Epithelial cell of prostate (primary cell): ENCODE measurements at regions not wholly inside any gene's neighbourhood (a gene's known extent, or its start where the extent isn't known, plus 50 kb on each side); places are given as distances from the start of the nearest gene placed in this dataset.

Experiments used
- DNase-seq: peaks from one replicate; pipeline ENCODE4 v3.0.0-alpha.2; 2011; ENCODE audit warnings: low read depth, low spot score
- H3K27ac ChIP-seq: fragments of 450-650 bp; 2 replicates; pipeline ENCODE4 v1.5.1; 2017; ENCODE audit warnings: mild to moderate bottlenecking

- H3K27ac ChIP-seq = peak overlapping the region; percentile 24
- DNase-seq = peak; percentile 14
Observed at GRCh38 chr10:118472415-118473304, 122.8 kb downstream of the PRLHR start.

DNA sequence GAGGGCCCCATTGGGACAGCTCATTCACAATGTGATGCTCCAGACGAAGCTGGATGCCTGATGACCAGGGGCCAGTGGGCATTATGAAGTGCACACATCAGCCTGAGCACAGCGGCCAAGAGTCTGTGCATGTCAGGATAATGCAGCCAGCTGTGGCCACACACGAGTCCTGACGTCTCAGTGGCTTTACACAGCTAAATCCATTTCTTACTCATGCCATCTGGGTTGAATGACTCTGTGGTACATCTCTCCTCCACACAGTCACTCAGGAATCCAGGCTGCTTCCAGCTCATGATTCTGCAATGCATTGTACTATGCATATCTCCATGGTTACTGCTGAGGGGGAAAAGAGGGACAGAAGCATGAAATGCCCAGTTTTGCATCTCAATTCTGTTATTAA lies 123.6 kb downstream of the PRLHR start:
- peak overlapping the region; percentile 24 for H3K27ac ChIP-seq

DNA sequence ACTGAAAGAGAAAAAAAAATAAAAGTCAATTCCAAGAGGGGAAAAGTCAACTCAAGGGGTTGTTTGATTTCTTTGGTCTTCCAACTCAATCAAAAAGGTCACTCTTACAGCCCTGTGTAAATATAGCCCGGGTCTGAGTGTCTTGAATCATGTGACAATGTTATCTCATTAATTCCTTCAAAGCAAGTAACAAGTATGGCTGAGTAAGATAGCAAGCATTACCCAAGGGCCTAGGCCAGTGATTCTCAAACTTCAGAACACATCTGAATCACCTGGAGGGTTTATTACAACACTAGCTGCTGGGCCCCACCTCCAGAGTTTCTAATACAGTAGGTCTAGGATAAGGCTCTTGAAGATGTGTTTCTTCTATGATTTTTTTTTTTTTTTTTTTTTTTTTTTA lies 125.0 kb downstream of the PRLHR start:
- no peak for DNase-seq
- no peak overlapping the region for H3K27ac ChIP-seq

More for the DNA sequence above, 123.6 kb downstream of the PRLHR start:
- peak; percentile 49 for DNase-seq

GRCh38 chr10:118467200-118467599 lies 125.1 kb upstream of the FAM204A start:
- no peak for DNase-seq
- no peak overlapping the region for H3K27ac ChIP-seq

- H3K27ac ChIP-seq = no peak overlapping the region
- DNase-seq = no peak
Observed at GRCh38 chr10:118465300-118465874, 123.3 kb upstream of the FAM204A start.

GRCh38 chr10:118463740-118464139 lies 121.6 kb upstream of the FAM204A start:
- no peak for DNase-seq
- H3K27ac ChIP-seq = no peak overlapping the region

GRCh38 chr10:118462401-118462800 lies 120.3 kb upstream of the FAM204A start:
- no peak overlapping the region for H3K27ac ChIP-seq
- no peak for DNase-seq

- no peak for DNase-seq
Observed at GRCh38 chr10:118459642-118460193, 117.6 kb upstream of the FAM204A start.

GRCh38 chr10:118458957-118459641 lies 117.0 kb upstream of the FAM204A start:
- no peak for DNase-seq
- no peak overlapping the region for H3K27ac ChIP-seq

More at GRCh38 chr10:118459642-118460193, 117.6 kb upstream of the FAM204A start:
- H3K27ac ChIP-seq = no peak overlapping the region

DNA sequence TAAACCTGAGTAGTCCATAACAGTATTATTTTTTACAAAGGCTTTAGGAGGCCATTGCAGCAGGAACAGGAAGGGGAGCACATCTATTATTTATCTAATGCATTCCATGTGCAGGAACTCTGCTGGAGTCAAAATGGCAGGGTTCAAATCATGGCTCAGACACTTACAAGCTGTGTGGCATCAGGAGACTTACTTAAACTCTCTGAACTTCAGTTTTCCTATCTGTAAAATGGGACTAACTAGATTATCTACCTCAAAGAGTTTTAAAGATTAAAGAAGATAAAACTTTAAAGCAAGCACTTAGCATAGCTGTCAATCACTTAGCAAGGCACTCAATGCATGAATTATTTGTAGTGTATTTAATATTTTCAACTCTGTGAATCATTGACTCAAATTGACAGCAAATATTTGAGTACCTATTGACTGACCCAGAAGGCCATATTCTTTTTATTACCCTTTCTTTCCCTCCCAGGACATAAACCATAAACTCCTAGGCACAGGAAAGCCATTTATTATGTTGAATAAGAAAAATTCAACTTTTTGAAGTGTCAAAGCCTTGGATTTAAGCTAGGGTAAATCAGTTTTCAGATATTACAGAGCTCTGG lies 115.8 kb upstream of the FAM204A start:
- H3K27ac ChIP-seq = no peak overlapping the region
- no peak for DNase-seq

DNA sequence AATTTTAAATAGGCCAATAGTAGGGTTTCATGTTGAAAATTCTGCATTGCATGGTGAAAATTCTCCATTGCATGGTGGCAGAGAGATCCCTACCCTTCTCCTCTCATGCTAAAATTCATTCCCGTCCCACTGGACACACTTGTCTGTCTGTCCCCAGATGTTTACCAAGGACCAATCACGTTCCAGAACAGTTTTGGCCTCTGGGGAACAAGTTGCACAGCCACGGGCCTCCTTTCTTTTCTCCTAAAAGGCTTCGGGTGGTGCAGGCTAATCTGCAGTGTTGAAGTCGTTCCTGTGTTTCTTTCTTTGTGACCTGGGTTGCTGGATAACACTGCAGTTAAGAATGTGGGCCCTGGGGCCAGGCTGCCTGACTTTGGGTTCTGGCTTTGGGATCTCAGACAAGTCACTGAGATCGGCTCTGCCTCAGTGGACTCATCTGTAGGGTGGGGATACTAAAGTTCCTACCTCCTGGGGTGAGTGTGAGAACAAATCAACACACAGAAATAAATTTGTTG lies 113.1 kb upstream of the FAM204A start:
- H3K27ac ChIP-seq = no peak overlapping the region
- no peak for DNase-seq

DNA sequence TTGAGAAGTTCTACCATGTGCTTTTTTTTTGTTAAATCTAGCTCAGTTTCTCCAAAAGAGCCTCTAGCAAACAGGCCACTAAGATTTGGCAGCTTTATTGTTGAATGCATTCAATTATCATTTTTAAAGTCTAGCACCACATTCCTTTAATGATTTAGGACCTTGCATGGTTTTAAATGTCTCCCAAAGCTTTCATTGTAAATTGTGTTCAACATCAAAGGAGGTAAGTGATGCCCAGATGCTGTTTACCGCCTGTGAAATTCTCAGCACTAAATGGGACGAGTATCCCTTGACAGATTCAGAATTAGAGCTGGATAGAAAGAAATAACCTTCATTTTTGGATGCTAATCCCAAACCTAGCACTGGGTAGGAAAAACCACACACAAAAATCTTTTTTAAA lies 112.1 kb upstream of the FAM204A start:
- DNase-seq = no peak

DNA sequence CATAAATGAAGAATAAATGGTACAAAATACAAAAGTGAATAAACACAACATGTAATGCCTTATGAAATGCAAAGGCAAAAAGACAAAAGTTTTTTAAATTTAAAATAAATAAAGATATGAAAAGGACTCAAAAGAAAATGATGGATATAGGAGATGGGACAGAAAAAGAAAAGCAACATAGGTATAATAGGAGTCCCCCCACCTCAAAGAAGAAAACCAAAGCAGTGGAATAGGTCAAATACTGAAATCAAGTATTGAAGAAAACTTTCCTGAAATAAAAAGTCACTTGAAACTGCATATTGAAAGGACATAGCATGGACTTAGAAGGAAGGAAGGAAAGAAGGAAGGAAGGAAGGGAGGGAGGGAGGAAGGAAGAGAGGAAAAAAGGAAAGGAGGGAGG lies 110.0 kb upstream of the FAM204A start:
- DNase-seq = no peak

More for the DNA sequence above, 112.1 kb upstream of the FAM204A start:
- H3K27ac ChIP-seq = no peak overlapping the region

DNA sequence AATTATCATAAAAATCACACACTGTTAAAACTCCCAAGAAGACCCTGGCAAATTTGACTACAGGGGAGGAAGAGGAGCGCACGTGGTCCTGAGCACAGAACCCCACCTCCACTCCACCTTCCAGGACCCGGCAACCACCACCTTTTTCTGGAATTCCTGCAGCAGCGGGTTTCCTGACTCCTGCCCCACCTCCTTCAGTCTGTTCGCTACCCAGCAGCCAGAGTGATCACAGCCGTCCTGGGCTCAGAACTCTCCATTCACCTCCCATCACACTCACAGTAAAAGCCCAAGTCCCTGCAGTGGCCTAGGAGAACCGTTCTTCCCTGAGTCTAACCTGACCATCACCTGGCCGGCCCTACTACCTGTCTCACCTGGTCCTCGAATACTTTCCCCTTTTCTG lies 107.4 kb upstream of the FAM204A start:
- no peak overlapping the region for H3K27ac ChIP-seq
- no peak for DNase-seq

More for the DNA sequence above, 110.0 kb upstream of the FAM204A start:
- no peak overlapping the region for H3K27ac ChIP-seq

- DNase-seq = no peak
- H3K27ac ChIP-seq = no peak overlapping the region
Observed at GRCh38 chr10:118448744-118449143, 106.6 kb upstream of the FAM204A start.

DNA sequence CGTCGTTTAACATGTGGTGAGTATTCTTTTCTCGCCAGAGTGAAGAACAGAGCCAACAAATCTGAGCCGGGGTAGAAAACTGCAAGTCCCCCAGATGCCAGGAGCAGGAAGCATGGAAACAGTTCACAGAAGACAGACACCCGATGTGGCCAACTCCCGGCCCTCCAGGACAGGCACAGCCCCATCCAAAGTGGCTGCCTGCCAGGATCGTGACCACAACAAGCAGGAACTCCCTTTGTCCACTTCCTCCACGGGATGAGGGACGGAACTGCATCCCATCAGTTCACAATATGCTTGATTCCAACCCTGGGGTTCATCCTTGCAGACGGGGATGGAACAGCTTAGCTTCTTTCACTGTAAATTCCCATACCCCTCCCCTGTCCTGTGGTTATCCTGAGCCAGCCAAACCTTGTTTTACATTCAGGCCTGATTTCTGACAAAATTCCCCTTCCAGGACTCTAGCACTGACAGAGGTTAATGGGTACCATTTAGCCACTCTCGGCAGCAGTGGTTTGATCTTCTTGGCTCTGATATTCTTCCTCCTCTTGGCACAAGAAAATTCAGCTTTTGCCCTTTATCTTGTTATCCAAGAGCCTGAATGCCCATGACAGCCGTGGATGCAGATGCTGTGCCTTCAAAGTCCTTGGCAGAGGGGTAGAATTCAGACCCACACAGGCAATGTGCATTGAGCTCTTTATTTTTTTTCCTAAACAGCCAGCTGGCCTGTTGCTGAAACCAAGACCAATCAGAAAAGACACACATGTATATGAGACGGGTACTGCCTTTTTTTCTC lies 105.5 kb upstream of the FAM204A start:
- no peak overlapping the region for H3K27ac ChIP-seq
- DNase-seq = no peak

- no peak for DNase-seq
- no peak overlapping the region for H3K27ac ChIP-seq
Observed at GRCh38 chr10:118445535-118445934, 103.4 kb upstream of the FAM204A start.

GRCh38 chr10:118444069-118444468 lies 101.9 kb upstream of the FAM204A start:
- DNase-seq = no peak
- H3K27ac ChIP-seq = no peak overlapping the region

DNA sequence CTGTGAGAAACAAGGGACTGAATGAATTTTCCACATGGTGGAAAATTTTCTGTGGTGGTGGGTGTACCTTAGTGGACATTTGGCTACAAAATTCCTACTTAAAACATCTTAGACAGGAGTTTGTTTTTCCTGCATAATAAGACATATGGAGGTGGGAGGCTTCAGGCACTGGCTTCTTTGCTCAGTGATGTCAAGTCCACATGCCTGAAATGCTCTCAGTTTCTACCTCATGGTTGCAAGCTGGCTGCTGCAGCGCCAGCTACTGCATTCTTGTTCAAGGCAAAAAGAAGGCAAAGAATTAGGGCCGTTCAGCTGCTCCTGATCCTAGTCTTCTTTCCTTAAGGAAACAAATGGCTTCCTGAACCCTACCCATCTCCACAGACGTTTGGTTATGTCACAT lies 99.9 kb upstream of the FAM204A start:
- no peak overlapping the region for H3K27ac ChIP-seq
- no peak for DNase-seq
